Effector CD4-positive, alpha-beta T cell (primary cell): ENCODE measurements at regions not wholly inside any gene's neighbourhood (a gene's known extent, or its start where the extent isn't known, plus 50 kb on each side); places are given as distances from the start of the nearest gene placed in this dataset.

Experiments used
- DNase-seq: peaks from one replicate; pipeline ENCODE4 v3.0.0-alpha.2; 2020

GRCh38 chr12:13376610-13377373 is 180.3 kb downstream of the EMP1 start:
- DNase-seq: no peak

GRCh38 chr12:13375583-13376345 is 179.2 kb downstream of the EMP1 start:
- DNase-seq: no peak

GRCh38 chr12:13374793-13375192 is 178.3 kb downstream of the EMP1 start:
- DNase-seq: no peak

GRCh38 chr12:13373803-13374202 is 177.3 kb downstream of the EMP1 start:
- no peak for DNase-seq

- no peak for DNase-seq
These were observed 176.6 kb downstream of the EMP1 start for GRCh38 chr12:13373131-13373530.

- no peak for DNase-seq
These were observed 175.9 kb downstream of the EMP1 start for GRCh38 chr12:13372386-13372785.

- no peak for DNase-seq
These were observed 175.3 kb downstream of the EMP1 start for GRCh38 chr12:13371797-13372196.

GRCh38 chr12:13371367-13371766 is 174.8 kb downstream of the EMP1 start:
- no peak for DNase-seq

- DNase-seq: no peak
These were observed 173.0 kb downstream of the EMP1 start for GRCh38 chr12:13369474-13370056.

GRCh38 chr12:13368971-13369370 is 172.4 kb downstream of the EMP1 start:
- DNase-seq: no peak

- no peak for DNase-seq
These were observed 171.9 kb downstream of the EMP1 start for GRCh38 chr12:13368431-13368830.

GRCh38 chr12:13367973-13368372 is 171.4 kb downstream of the EMP1 start:
- no peak for DNase-seq

GRCh38 chr12:13365748-13366366 is 169.3 kb downstream of the EMP1 start:
- no peak for DNase-seq

GRCh38 chr12:13362260-13362841 is 165.8 kb downstream of the EMP1 start:
- DNase-seq: peak; percentile 15

- DNase-seq: no peak
These were observed 163.1 kb downstream of the EMP1 start for GRCh38 chr12:13359636-13360035.

GRCh38 chr12:13358391-13358905 is 161.9 kb downstream of the EMP1 start:
- DNase-seq: no peak

GRCh38 chr12:13350946-13351345 is 154.4 kb downstream of the EMP1 start:
- no peak for DNase-seq

- DNase-seq: no peak
These were observed 153.9 kb downstream of the EMP1 start for GRCh38 chr12:13350381-13350780.

- no peak for DNase-seq
These were observed 151.9 kb downstream of the EMP1 start for GRCh38 chr12:13348464-13348863.

- no peak for DNase-seq
These were observed 150.9 kb downstream of the EMP1 start for GRCh38 chr12:13347241-13348043.

- DNase-seq: no peak
These were observed 149.2 kb downstream of the EMP1 start for GRCh38 chr12:13345722-13346121.

- no peak for DNase-seq
These were observed 146.8 kb downstream of the EMP1 start for GRCh38 chr12:13343375-13343774.
